ENCODE measurements at regions not wholly inside any gene's neighbourhood (a gene's known extent, or its start where the extent isn't known, plus 50 kb on each side); places are given as distances from the start of the nearest gene placed in this dataset.

GRCh38 chr9:30622561-30622960 is 1761.9 kb upstream of the ACO1 start:
- TF ChIP-seq CTCF (IDR thresholded peaks at IDR 0.05; ENCODE audit: control extremely low read depth in 1 of 3, insufficient read depth in 1 of 3, low read depth in 1 of 3, low read length in 3 of 3), result no peak
- TF ChIP-seq TAF1 (IDR thresholded peaks at IDR 0.05; ENCODE audit: low read depth, low read length), result no peak
- TF ChIP-seq SP2 (IDR thresholded peaks at IDR 0.05; ENCODE audit: low read length), result no peak
- TF ChIP-seq EP300 (IDR thresholded peaks at IDR 0.05; ENCODE audit: borderline replicate concordance in 1 of 2, low read depth in 2 of 2, low read length in 2 of 2), result no peak
- TF ChIP-seq USF2 (IDR thresholded peaks at IDR 0.05; ENCODE audit: low read length), result no peak
- TF ChIP-seq CEBPB (IDR thresholded peaks at IDR 0.05; ENCODE audit: low read depth, low read length), result no peak
- TF ChIP-seq RAD21 (IDR thresholded peaks at IDR 0.05 in 1 of 2, conservative IDR thresholded peaks at IDR 0.05 in 1 of 2; ENCODE audit: low read depth in 2 of 2, low read length in 2 of 2), result no peak
- TF ChIP-seq SP1 (IDR thresholded peaks at IDR 0.05; ENCODE audit: low read depth, low read length), result no peak
